ENCODE measurements at regions not wholly inside any gene's neighbourhood (a gene's known extent, or its start where the extent isn't known, plus 50 kb on each side); places are given as distances from the start of the nearest gene placed in this dataset.

GRCh38 chrX:13371186-13371585 lies 51.3 kb upstream of the ATXN3L start:
- H3K27ac ChIP-seq (ENCODE audit: control insufficient read depth, insufficient read depth, low read length), result no peak overlapping the region
- H3K27me3 ChIP-seq (ENCODE audit: control insufficient read depth, extremely low read depth, insufficient read depth, low read length), result no peaks in the 10 kb centered on the region
- H3K36me3 ChIP-seq (ENCODE audit: control insufficient read depth in 2 of 2, extremely low read depth in 1 of 2, insufficient read depth in 2 of 2, low read length in 2 of 2), result no peaks in the 10 kb centered on the region
- no peaks in the 10 kb centered on the region for H3K79me2 ChIP-seq (ENCODE audit: control insufficient read depth, insufficient read depth, low read length)
- dilution Hi-C loops (cut with MboI; ENCODE audit: extremely low pct_ligation_motif_present, low sequenced_read_pairs), result no loop called here
- no peaks in the 10 kb centered on the region for H3K9me1 ChIP-seq (ENCODE audit: control insufficient read depth, extremely low read depth, insufficient read depth, low read length)
- H3K4me2 ChIP-seq (ENCODE audit: control insufficient read depth, extremely low read depth, insufficient read depth, low read depth, low read length), result no peak overlapping the region
- DNase-seq (ENCODE audit: low read depth, low spot score) (no peak), FAIRE-seq (no peak)
- no peaks in the 10 kb centered on the region for H3K9me3 ChIP-seq (ENCODE audit: control insufficient read depth, low read depth, low read length)
- no peak overlapping the region for H2AFZ ChIP-seq (ENCODE audit: control insufficient read depth, low read length)
- H3K4me1 ChIP-seq (ENCODE audit: control insufficient read depth, extremely low read depth, insufficient read depth, low read length), result peaks cover 29% of the 10 kb centered on the region
- H4K20me1 ChIP-seq (ENCODE audit: control insufficient read depth, extremely low read depth, insufficient read depth, low read length), result no peaks in the 10 kb centered on the region
- H3K9ac ChIP-seq (ENCODE audit: control insufficient read depth, extremely low read depth, insufficient read depth, low read length), result no peak overlapping the region
- no peak overlapping the region for H3K4me3 ChIP-seq (ENCODE audit: control insufficient read depth in 2 of 3, extremely low read depth in 1 of 3, insufficient read depth in 2 of 3, low read depth in 1 of 3, low read length in 3 of 3)
- TF ChIP-seq EZH2 (IDR thresholded peaks at IDR 0.05; ENCODE audit: low read length), result no peak
- no peak for TF ChIP-seq CTCF (optimal IDR thresholded peaks at IDR 0.05 in 1 of 3, IDR thresholded peaks at IDR 0.05 in 1 of 3, conservative IDR thresholded peaks at IDR 0.05 in 1 of 3; ENCODE audit: extremely low read depth in 1 of 3, insufficient read depth in 2 of 3, low read length in 3 of 3)

- Histone ChIP-seq H3K27ac (ENCODE audit: control insufficient read depth, insufficient read depth, low read length) (no peak overlapping the region), H3K4me1 (ENCODE audit: control insufficient read depth, extremely low read depth, insufficient read depth, low read length) (peaks cover 26% of the 10 kb centered on the region), H3K36me3 (ENCODE audit: control insufficient read depth in 2 of 2, extremely low read depth in 1 of 2, insufficient read depth in 2 of 2, low read length in 2 of 2) (no peaks in the 10 kb centered on the region), H3K79me2 (ENCODE audit: control insufficient read depth, insufficient read depth, low read length) (no peaks in the 10 kb centered on the region), H3K27me3 (ENCODE audit: control insufficient read depth, extremely low read depth, insufficient read depth, low read length) (no peaks in the 10 kb centered on the region), H4K20me1 (ENCODE audit: control insufficient read depth, extremely low read depth, insufficient read depth, low read length) (no peaks in the 10 kb centered on the region), H2AFZ (ENCODE audit: control insufficient read depth, low read length) (no peak overlapping the region), H3K9ac (ENCODE audit: control insufficient read depth, extremely low read depth, insufficient read depth, low read length) (no peak overlapping the region), H3K9me3 (ENCODE audit: control insufficient read depth, low read depth, low read length) (no peaks in the 10 kb centered on the region), H3K4me2 (ENCODE audit: control insufficient read depth, extremely low read depth, insufficient read depth, low read depth, low read length) (no peak overlapping the region), H3K9me1 (ENCODE audit: control insufficient read depth, extremely low read depth, insufficient read depth, low read length) (no peaks in the 10 kb centered on the region), H3K4me3 (ENCODE audit: control insufficient read depth in 2 of 3, extremely low read depth in 1 of 3, insufficient read depth in 2 of 3, low read depth in 1 of 3, low read length in 3 of 3) (no peak overlapping the region)
- DNase-seq (ENCODE audit: low read depth, low spot score) (no peak), FAIRE-seq (no peak)
- no peak for TF ChIP-seq EZH2 (IDR thresholded peaks at IDR 0.05; ENCODE audit: low read length)
- TF ChIP-seq CTCF (optimal IDR thresholded peaks at IDR 0.05 in 1 of 3, IDR thresholded peaks at IDR 0.05 in 1 of 3, conservative IDR thresholded peaks at IDR 0.05 in 1 of 3; ENCODE audit: extremely low read depth in 1 of 3, insufficient read depth in 2 of 3, low read length in 3 of 3), result no peak
- dilution Hi-C loops (cut with MboI; ENCODE audit: extremely low pct_ligation_motif_present, low sequenced_read_pairs), result no loop called here
These were observed 50.9 kb upstream of the ATXN3L start for GRCh38 chrX:13370713-13371112.

Measured in keratinocyte (primary cell).